Stimulated activated effector memory CD8-positive, alpha-beta T cell treated with anti-CD3 and anti-CD28 coated beads, Interleukin-12 subunit alpha, Interleukin-12 subunit beta, amount 100 ng/mL, for 72 hours (primary cell): ENCODE measurements at regions not wholly inside any gene's neighbourhood (a gene's known extent, or its start where the extent isn't known, plus 50 kb on each side); places are given as distances from the start of the nearest gene placed in this dataset.

Source experiments
- ATAC-seq: fragments of 150-1000 bp; cut with Tn5 transposase; 2 replicates; pipeline ENCODE4 v1.10.0; 2021
- DNase-seq, 2 donors: peaks; one replicate each; pipeline ENCODE4 v3.0.0; 2021 to 2022; ENCODE audit warnings: low spot score in 2 of 2
- H3K27ac Mint-ChIP-seq: one replicate; pipeline ENCODE4 v1.8.0; 2022; ENCODE audit warnings: mild to moderate bottlenecking, mixed read lengths
- H3K36me3 Mint-ChIP-seq: one replicate; pipeline ENCODE4 v1.8.0; 2022; ENCODE audit warnings: mild to moderate bottlenecking, mixed read lengths
- H3K4me1 Mint-ChIP-seq: one replicate; pipeline ENCODE4 v1.8.0; 2022; ENCODE audit warnings: mixed read lengths
- H3K4me3 Mint-ChIP-seq: one replicate; pipeline ENCODE4 v1.8.0; 2022; ENCODE audit warnings: mild to moderate bottlenecking, mixed read lengths
- H3K9me3 Mint-ChIP-seq: one replicate; pipeline ENCODE4 v1.8.0; 2022; ENCODE audit warnings: mixed read lengths

- ATAC-seq (no peak), DNase-seq (no peak)
- Mint-ChIP-seq H3K27ac (no peak overlapping the region), H3K36me3 (peaks cover 16% of the 10 kb centered on the region), H3K4me1 (peaks cover 21% of the 10 kb centered on the region), H3K9me3 (no peaks in the 10 kb centered on the region), H3K4me3 (no peak overlapping the region)
These were observed 56.3 kb upstream of the PSMA6 start for GRCh38 chr14:35235840-35236239.

- peak overlapping the region; percentile 45 for H3K27ac Mint-ChIP-seq
- ATAC-seq (no peak), DNase-seq (no peak)
- H3K9me3 Mint-ChIP-seq = no peaks in the 10 kb centered on the region
- H3K36me3 Mint-ChIP-seq = peaks cover 16% of the 10 kb centered on the region
- H3K4me3 Mint-ChIP-seq = no peak overlapping the region
- peaks cover 19% of the 10 kb centered on the region for H3K4me1 Mint-ChIP-seq
These were observed 55.4 kb upstream of the PSMA6 start for GRCh38 chr14:35236806-35237205.

GRCh38 chr14:35240231-35240630 lies 52.0 kb upstream of the PSMA6 start:
- ATAC-seq = no peak
- H3K27ac Mint-ChIP-seq = no peak overlapping the region
- peaks cover 10% of the 10 kb centered on the region for H3K36me3 Mint-ChIP-seq
- no peaks in the 10 kb centered on the region for H3K9me3 Mint-ChIP-seq
- no peak for DNase-seq
- H3K4me3 Mint-ChIP-seq = no peak overlapping the region
- peaks cover 22% of the 10 kb centered on the region for H3K4me1 Mint-ChIP-seq
